NCI-H82 (cell line): ENCODE measurements at regions not wholly inside any gene's neighbourhood (a gene's known extent, or its start where the extent isn't known, plus 50 kb on each side); places are given as distances from the start of the nearest gene placed in this dataset.

Experiments
- DNase-seq: peaks from one replicate; lab custom pipeline; 2025; lab: John Stamatoyannopoulos, UW

- DNase-seq = no peak
Measured at GRCh38 chr5:21171038-21171437, 1183.0 kb upstream of the CDH18 start.

DNA sequence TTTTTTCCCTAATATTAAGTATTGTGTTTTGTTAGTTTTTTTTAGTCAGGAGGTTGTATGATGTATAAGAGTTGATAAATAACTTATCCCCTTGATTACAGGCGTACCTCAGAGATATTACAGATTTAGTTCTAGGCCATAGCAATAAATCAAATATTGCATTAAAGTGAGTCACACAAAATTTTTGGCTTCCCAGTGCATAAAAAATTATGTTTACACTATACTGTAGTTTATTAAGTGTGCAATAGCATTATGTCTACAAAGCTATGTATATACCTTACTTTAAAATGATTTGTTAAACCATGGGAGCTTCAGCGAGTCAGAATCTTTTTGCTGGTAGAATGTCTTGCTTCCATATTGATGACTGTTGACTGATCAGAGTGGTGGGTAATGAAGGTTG lies 1180.6 kb upstream of the CDH18 start:
- DNase-seq = no peak

DNA sequence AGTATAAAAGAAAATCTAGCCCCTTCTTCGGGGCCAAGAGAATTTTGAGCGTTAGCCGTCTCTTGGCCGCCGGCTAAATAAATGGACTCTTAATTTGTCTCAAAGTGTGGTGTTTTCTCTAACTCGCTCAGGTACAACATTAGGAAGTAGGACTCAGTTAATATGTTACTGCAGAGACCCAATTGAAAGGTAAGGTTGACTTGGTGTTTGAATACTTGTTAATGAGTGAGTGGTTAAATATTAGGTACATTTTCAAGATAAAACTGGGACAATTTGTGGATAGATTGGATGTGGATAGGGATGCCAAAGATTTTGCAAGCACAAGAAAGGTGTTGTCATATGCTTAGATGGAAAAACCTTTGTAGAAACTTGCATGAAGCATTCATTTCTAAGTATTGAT lies 1177.3 kb upstream of the CDH18 start:
- no peak for DNase-seq

- peak; percentile 95 for DNase-seq
Measured at GRCh38 chr5:21164425-21164824, 1176.4 kb upstream of the CDH18 start.

- no peak for DNase-seq
Measured at GRCh38 chr5:21159510-21160059, 1171.6 kb upstream of the CDH18 start.

GRCh38 chr5:21154526-21154925 lies 1166.5 kb upstream of the CDH18 start:
- no peak for DNase-seq

DNA sequence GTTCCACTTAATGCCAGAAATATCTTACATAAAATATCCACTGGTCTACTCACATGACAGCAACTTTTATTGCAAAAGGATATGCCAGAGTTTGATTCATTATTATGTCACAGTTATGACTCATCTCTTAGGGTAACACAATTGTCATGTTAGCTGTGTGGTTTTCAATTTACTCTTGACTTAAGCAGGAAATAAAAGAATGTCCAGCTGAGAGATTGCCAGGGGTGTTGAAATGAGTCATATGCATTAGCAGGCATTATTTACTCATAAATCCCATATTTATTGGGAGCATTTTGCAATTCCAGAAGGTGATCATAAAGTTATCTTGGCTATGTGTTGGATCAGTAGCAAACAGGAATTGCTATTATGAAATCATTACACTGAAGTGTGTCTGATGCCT lies 1164.6 kb upstream of the CDH18 start:
- DNase-seq = no peak

GRCh38 chr5:21145376-21145775 lies 1157.4 kb upstream of the CDH18 start:
- peak; percentile 0 for DNase-seq

DNA sequence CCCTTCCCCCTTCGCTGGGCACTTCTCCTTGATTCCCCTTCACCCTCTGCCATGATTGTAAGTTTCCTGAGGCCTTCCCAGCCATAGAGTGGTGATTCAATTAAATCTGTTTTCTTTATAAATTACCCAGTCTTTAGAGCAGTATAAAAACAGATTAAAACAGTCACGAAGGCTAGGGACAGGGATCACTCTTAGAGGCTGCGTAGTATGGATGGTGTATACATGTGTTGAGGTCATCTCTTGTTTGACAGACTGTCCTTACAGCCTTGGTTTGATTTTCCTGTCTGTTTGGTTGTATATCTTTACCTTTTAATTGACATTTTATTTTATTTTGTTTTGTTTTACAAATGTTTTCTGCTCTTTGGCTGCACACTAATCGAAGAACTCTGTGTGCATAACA lies 1155.7 kb upstream of the CDH18 start:
- DNase-seq = no peak

DNA sequence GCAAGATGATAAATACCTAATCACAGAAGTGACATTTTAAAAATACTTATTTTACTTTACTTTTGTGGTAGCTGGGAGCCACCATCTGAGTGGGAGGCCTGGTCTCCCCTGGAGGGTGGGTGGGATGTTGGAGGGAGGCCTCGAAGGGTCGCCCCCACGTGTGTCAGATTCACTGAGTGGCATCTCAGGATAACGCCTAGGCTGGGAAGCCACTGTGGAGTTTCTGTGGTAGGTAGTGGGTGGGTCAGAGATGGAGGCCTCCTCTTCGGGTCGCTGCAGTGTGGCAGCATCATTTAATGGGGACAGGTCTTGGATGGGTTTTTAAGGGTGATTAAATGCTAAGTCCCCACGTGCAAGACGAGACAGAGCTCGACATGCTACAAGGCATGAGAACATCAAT lies 1154.8 kb upstream of the CDH18 start:
- no peak for DNase-seq

DNA sequence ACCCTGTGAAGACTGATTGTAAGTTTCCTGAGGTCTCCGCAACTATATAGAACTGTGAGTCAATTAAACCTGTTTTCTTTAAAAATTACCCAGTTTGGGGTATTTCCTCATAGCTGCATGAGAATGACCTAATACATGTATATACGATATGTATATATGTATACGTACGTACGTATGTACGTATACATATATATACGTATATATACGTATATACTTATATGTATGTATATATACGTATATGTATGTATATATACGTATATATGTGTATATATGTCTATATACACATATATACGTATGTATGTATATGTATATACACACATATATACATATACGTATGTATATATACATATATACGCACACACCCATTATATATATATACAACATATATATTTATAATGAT lies 1153.0 kb upstream of the CDH18 start:
- no peak for DNase-seq

DNA sequence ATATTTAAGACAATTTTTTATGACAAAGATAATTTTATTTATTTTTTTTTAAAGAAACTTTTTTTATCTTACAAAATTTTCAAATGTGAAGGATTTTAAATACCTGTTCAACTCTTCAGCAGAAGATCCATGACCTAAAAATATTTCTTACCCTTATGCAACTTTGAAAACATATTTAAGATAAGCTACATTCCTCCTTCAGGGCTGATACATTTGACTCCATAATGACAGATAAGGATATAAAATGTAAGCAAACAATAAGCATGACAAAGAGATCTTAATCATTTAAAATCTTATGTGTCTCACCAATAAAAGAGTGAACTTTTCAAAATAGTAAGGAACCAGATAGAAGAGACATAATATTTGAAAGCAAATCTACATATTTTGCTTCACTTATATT lies 1138.2 kb upstream of the CDH18 start:
- DNase-seq = no peak

GRCh38 chr5:21125238-21125983 lies 1137.4 kb upstream of the CDH18 start:
- DNase-seq = no peak

- no peak for DNase-seq
Measured at GRCh38 chr5:21121213-21121612, 1133.2 kb upstream of the CDH18 start.

- no peak for DNase-seq
Measured at GRCh38 chr5:21097661-21098060, 1109.7 kb upstream of the CDH18 start.

DNA sequence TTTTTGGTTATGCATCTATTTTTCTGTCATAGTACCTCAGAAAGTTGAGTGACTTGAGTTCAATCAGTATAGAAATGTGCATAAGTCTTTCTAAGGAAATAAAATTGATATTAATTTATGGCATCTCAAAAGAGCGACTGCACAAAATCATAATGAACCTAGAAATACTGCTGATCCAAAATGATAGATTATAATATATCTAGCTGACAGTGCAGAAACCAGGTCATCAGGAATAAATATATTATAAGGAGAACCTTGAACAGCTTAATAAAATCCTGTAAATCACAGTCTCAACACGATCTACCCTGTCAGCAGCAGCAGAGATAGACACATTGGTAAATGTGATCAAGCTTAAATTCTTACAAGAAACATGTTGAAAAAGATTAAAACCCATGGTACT lies 1106.6 kb upstream of the CDH18 start:
- DNase-seq = no peak

DNA sequence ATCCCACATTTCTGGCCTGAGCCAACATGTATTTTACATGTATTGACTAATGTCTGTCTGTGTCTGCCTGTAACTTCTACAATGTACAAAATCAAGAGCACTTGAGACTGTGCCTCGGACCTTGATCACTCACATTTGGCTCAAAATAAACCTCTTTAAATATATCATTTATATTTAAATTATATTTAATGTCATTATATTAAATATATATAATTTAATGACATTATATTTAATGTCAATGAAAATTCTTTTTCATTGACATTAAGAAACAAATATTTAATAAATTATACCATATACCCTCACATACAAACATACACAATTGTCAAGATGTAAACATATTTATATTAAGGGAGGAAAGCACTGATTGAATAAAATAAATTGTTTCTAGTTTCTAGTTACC lies 1099.8 kb upstream of the CDH18 start:
- DNase-seq = no peak

GRCh38 chr5:21085791-21086190 lies 1097.8 kb upstream of the CDH18 start:
- no peak for DNase-seq

GRCh38 chr5:21071986-21072385 lies 1084.0 kb upstream of the CDH18 start:
- no peak for DNase-seq

- no peak for DNase-seq
Measured at GRCh38 chr5:21071421-21071820, 1083.4 kb upstream of the CDH18 start.

DNA sequence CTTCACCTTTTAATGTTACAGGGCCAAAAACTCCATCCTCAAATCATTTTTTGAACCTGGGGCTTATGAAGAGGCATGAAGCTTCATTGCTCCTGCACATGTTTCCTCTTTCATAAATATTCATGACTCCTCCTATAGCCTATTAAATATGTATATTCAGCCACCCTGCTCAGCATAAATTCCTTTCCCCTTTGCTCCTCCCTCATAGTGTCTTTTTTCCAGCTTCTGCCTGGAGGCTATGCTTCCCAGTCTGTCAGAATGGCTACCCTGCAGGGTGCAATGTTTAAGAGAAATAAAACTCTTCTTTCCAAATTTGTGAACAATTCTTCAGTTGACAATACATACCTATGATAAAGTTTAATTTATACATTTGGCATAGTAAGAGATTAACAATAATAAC lies 1082.9 kb upstream of the CDH18 start:
- DNase-seq = no peak

GRCh38 chr5:21067724-21068123 lies 1079.7 kb upstream of the CDH18 start:
- DNase-seq = no peak

DNA sequence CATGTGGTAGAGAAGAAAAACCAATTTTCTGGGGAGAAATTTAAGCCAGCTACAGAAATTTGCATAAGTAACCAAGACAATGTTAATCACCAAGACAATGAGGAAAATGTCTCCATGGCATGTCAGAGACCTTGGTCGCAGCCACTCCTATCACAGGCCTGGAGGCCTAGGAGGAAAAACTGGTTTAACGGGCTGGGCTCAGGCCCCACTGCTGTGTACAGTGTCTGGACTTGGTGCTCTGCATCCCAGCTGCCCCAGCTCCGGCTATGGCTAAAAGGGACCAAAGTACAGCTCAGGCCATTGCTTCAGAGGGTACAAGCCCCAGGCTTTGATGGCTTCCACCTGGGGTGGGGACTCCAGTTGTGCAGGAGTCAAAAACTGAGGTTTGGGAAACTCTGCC lies 1075.1 kb upstream of the CDH18 start:
- DNase-seq = no peak

- DNase-seq = no peak
Measured at GRCh38 chr5:21058289-21058688, 1070.3 kb upstream of the CDH18 start.
